ENCODE measurements at regions not wholly inside any gene's neighbourhood (a gene's known extent, or its start where the extent isn't known, plus 50 kb on each side); places are given as distances from the start of the nearest gene placed in this dataset.

- H3K9me3 ChIP-seq, result no peaks in the 10 kb centered on the region
- no peak overlapping the region for H3K9ac ChIP-seq
- DNase-seq, result no peak
- H3K4me1 ChIP-seq (ENCODE audit: control insufficient read depth in 1 of 2, insufficient read depth in 2 of 2, low read depth in 1 of 2, low read length in 1 of 2), result no peaks in the 10 kb centered on the region
- ChIA-PET POLR2A (no interaction called here), CTCF (interaction anchor here (1.1 kb wide), 1 partner anchor 17 kb away, joined by 3 read pairs; no protein-coding TSS in a partner anchor)
- H2AFZ ChIP-seq (ENCODE audit: low read depth), result no peak overlapping the region
- 49% methylated on average over 14 of the region's 15 CpGs for WGBS (ENCODE audit: low lambda C conversion rate)
- TF ChIP-seq TCF12 (IDR thresholded peaks at IDR 0.05), result no peak
- no peak for TF ChIP-seq JUND (IDR thresholded peaks at IDR 0.05)
- TF ChIP-seq POLR2AphosphoS5 (IDR thresholded peaks at IDR 0.05; ENCODE audit: low read depth, low read length), result no peak
- TF ChIP-seq GABPA (IDR thresholded peaks at IDR 0.05; ENCODE audit: low read depth), result no peak
- no peak for TF ChIP-seq RXRA (IDR thresholded peaks at IDR 0.05; ENCODE audit: borderline replicate concordance, low read depth)
- no peak for TF ChIP-seq TAF1 (IDR thresholded peaks at IDR 0.05; ENCODE audit: borderline replicate concordance, low read depth, low read length)
- TF ChIP-seq MEF2A (IDR thresholded peaks at IDR 0.05; ENCODE audit: borderline replicate concordance, low read depth), result no peak
- TF ChIP-seq, protein P1, sequence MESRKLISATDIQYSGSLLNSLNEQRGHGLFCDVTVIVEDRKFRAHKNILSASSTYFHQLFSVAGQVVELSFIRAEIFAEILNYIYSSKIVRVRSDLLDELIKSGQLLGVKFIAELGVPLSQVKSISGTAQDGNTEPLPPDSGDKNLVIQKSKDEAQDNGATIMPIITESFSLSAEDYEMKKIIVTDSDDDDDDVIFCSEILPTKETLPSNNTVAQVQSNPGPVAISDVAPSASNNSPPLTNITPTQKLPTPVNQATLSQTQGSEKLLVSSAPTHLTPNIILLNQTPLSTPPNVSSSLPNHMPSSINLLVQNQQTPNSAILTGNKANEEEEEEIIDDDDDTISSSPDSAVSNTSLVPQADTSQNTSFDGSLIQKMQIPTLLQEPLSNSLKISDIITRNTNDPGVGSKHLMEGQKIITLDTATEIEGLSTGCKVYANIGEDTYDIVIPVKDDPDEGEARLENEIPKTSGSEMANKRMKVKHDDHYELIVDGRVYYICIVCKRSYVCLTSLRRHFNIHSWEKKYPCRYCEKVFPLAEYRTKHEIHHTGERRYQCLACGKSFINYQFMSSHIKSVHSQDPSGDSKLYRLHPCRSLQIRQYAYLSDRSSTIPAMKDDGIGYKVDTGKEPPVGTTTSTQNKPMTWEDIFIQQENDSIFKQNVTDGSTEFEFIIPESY (IDR thresholded peaks at IDR 0.05; ENCODE audit: borderline replicate concordance, low read depth), result no peak
- TF ChIP-seq, protein P2, sequence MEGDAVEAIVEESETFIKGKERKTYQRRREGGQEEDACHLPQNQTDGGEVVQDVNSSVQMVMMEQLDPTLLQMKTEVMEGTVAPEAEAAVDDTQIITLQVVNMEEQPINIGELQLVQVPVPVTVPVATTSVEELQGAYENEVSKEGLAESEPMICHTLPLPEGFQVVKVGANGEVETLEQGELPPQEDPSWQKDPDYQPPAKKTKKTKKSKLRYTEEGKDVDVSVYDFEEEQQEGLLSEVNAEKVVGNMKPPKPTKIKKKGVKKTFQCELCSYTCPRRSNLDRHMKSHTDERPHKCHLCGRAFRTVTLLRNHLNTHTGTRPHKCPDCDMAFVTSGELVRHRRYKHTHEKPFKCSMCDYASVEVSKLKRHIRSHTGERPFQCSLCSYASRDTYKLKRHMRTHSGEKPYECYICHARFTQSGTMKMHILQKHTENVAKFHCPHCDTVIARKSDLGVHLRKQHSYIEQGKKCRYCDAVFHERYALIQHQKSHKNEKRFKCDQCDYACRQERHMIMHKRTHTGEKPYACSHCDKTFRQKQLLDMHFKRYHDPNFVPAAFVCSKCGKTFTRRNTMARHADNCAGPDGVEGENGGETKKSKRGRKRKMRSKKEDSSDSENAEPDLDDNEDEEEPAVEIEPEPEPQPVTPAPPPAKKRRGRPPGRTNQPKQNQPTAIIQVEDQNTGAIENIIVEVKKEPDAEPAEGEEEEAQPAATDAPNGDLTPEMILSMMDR (IDR thresholded peaks at IDR 0.05), result no peak
- TF ChIP-seq FOXM1 (IDR thresholded peaks at IDR 0.05; ENCODE audit: low read depth), result no peak
- no peak for TF ChIP-seq EZH2phosphoT487 (IDR thresholded peaks at IDR 0.05; ENCODE audit: borderline replicate concordance, low read depth)
- TF ChIP-seq SMC3 (IDR thresholded peaks at IDR 0.05; ENCODE audit: low read depth, low read length), result no peak
- TF ChIP-seq CHD2 (IDR thresholded peaks at IDR 0.05; ENCODE audit: low read length, partially characterized antibody), result no peak
- TF ChIP-seq GATA2 (CRISPR knock-in tag; IDR thresholded peaks at IDR 0.05), result no peak
- H3K27me3 ChIP-seq (ENCODE audit: insufficient read depth), result no peaks in the 10 kb centered on the region; the same call in 1 of the 2 replicates
- H3K9me2 ChIP-seq, result no peaks in the 10 kb centered on the region
- H4K20me1 ChIP-seq (ENCODE audit: insufficient read depth), result no peaks in the 10 kb centered on the region
- no peaks in the 10 kb centered on the region for H3F3A ChIP-seq (replicated peaks; ENCODE audit: insufficient read depth)
- H3K4me3 ChIP-seq (ENCODE audit: low read depth in 2 of 2, low read length in 1 of 2), result no peak overlapping the region
- no peaks in the 10 kb centered on the region for H3K36me3 ChIP-seq (replicated peaks in 1 of 2; ENCODE audit: control insufficient read depth in 1 of 2, insufficient read depth in 2 of 2, low read length in 1 of 2)
- H3K27ac ChIP-seq (ENCODE audit: low read depth in 2 of 2, low read length in 1 of 2), result no peak overlapping the region
- H3K79me2 ChIP-seq (ENCODE audit: insufficient read depth), result no peaks in the 10 kb centered on the region
- no peak overlapping the region for H3K4me2 ChIP-seq
Measured at GRCh38 chr16:89036776-89037175, 56.9 kb upstream of the ACSF3 start.
